HG02678 (cell line): ENCODE measurements at regions not wholly inside any gene's neighbourhood (a gene's known extent, or its start where the extent isn't known, plus 50 kb on each side); places are given as distances from the start of the nearest gene placed in this dataset.
A peak's percentile ranks its signal among the peaks of the same experiment; 100 is the strongest.
"Not testable (repeated sequence)": the region's sequence is repeated elsewhere in the genome, so short reads cannot be mapped to it uniquely, and the experiment has no call there.

ENCODE experiments used
- ATAC-seq: cut with Tn5 transposase; IDR thresholded peaks from one replicate; pipeline ENCODE4 v1.9.1; 2021; ENCODE audit warnings: mild to moderate bottlenecking, moderate library complexity; ENCODE audit not compliant: unreplicated experiment

DNA sequence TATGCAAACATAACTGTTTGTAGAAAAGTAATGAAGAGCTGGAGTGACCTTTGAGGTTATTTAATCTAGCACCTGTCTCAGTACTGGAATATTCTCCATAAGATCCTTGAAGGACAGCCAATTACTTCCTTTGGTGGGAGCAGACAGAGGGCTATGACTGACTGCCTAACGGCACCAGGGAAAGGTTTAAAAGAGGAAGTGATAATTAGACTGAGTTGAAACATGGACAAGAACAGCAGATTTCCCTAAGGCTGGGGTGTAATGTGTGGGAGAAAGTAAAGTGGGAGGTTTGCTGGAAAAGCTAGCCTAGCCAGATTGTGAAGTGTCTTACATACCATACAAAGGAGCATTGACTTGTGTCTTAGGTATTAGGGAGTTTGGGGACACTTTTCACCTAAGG, 191.3 kb upstream of the PCDH9 start:
- no peak for ATAC-seq

DNA sequence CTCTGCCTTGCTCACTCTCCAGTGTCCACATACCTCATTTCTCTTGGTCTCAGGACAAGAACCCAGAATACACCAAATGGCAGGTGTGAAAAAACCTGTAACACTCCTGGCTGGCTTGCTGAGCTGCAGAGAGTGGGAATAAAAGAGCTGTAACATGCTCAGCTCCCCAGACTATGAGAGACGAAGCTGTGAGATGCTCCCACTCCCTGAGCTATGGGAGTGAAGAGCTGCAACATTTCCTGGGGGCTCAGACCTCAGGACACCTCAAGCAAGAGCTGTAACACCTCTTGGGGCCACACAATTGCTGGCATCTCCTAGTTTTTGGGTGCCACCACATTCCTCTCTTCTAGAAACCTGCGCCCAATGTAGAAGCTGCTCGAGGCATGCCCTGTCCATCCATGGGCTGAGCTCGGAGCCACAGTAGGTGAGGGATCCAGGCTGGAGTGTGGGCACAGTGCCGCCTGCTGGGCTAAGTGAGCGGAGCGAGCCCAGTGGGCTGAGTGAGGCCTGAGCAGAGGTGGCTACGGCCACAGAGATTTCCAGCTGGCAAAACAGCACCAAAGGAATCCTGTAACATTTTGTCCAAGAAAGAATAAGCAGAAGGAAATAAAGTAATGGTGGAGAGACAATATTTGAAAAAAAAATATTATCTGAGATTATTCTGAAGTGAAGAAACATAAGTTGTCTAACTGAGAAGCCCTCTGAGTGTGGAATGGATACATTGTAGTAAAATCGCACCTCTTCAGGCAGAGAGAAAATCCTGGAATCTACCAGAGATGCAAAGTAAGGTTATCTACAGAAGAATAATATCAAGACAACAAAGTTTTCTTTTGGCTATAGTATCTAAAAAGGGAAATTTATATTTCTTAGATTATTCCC, 186.2 kb upstream of the PCDH9 start:
- ATAC-seq, result peak; percentile 83

DNA sequence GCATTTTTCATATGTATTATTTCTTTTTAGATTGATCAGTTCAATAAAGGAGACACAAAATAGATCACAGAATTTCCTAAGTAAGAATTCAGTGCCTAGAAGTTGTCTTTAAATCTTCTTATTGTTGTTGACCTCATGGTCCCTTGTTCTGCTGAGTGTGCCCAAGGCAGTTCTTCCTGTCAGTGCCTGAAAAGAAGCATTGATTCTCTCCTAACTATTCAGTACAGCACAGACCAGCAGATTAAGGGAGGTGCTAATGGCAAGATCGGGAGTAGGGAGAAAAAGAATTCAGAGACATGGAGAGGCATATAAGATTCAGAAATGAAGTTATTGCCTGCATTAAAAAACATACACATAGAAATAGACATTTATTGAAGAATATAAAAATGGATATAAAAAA, 180.5 kb upstream of the PCDH9 start:
- ATAC-seq, result no peak

DNA sequence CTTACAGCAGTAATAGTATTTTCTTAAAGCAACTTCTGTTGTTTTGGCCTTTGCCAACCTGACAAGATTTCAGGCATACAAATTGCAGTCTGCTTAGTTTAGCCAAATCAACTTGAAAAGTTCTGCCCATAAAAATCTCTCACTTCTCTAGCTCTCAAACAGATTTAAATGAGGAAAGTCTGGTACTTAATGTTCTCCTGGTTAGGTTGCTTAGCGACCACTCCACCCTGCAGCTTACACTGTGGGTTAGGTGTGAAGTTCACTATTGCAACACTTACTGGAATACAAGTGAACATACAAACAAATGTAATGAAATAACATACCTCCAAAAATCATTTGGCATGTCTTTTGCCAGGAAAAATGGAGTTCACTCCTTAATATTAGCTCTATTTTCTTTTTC, 178.7 kb upstream of the PCDH9 start:
- ATAC-seq, result no peak

DNA sequence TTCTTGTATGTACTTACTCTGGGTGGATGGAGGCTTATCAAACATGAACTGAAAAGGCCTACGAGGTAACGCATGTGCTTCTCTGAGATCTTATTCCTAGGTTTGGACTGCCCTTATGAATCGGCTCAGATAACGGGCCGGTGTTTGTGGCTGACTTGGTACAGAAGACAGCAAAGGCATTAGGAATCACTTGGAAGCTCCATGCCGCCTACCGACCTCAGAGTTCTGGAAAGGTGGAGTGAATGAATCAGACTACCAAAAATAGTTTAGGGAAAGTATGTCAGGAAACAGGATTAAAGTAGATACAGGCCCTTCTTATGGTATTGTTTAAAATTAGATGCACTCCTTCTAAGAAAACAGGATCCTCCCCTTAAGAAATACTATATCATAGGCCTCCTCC, 172.4 kb upstream of the PCDH9 start:
- no peak for ATAC-seq

DNA sequence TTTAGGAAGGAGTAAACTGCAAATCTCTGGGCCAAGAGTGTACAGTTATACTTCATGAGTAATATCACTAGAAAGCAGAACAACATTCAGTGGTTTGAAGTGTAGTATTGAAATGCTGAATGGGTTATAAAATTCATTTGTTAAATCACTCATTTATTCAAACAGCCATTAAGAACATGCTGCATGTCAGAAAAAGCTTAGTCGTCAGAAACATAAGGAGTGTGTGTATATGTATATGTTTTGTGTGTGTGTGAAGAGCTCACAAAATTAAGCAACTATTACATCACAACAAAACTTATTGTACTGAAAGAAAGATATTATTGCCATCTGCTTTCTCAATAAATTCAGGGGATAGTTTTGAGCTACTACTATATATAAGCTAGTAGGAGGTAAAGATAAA, 165.4 kb upstream of the PCDH9 start:
- ATAC-seq, result no peak

DNA sequence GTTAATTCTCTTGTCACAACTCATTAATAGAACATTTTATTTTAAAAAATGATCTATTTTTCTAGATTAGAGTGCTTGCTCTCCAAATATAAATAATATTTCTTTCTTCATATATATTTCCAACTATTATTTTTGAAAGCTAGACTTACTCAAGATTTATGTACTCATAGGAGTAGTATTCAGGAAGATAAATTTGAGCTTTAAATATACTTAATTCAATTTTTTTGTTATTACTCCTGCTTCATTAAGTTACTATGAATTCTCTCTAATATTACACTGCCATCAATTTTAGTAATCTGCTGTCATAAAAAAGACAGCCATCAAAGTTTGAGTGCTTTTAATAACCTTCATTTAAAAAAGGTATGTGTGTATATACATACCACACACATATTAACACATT, 161.9 kb upstream of the PCDH9 start:
- no peak for ATAC-seq

DNA sequence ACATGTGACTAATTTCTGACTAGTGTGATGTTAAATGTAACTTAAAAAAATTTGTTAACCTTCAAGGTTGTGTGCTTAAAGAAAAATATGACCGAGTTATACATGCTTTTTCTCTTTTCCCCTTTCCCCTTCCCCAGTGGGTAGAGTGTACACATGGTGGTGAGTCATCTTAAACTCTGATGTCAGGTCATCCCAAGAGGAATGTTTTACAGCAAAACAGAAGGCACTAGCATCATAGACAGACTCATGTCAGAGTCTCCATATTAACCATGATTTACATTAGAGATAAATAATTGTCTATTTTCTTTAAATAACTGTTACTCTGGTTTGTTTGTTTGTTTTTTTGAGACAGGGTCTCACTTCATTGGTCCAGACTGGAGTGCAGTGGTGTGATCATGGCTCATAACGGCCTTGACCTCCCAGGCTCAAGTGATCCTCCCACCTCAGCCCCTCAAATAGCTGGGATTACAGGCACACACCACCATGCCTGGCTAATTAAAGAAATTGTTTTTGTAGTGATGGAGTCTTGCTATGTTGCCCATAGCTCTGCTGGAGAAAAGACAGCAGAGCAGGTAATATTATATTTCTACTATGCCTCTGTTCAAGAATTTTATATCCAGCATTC, 160.4 kb upstream of the PCDH9 start:
- no peak for ATAC-seq

DNA sequence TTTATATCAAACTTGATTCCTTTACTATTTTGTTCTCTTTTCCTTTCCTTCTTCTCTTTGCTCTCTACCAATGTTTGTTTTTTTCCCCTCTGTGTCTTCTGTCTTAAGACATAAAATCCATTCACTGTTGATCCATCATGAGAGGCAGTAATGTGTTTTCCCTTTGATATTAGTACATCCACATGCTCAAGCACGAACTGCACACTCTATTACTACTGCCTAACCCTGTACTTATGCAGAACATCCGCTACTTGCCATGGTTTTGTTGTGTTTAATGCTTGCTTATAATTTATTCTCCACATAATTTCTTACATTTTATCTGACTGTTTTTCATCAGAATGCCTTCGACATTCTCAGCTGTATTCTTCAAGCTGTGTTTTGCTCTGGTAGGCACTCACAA, 159.0 kb upstream of the PCDH9 start:
- no peak for ATAC-seq

DNA sequence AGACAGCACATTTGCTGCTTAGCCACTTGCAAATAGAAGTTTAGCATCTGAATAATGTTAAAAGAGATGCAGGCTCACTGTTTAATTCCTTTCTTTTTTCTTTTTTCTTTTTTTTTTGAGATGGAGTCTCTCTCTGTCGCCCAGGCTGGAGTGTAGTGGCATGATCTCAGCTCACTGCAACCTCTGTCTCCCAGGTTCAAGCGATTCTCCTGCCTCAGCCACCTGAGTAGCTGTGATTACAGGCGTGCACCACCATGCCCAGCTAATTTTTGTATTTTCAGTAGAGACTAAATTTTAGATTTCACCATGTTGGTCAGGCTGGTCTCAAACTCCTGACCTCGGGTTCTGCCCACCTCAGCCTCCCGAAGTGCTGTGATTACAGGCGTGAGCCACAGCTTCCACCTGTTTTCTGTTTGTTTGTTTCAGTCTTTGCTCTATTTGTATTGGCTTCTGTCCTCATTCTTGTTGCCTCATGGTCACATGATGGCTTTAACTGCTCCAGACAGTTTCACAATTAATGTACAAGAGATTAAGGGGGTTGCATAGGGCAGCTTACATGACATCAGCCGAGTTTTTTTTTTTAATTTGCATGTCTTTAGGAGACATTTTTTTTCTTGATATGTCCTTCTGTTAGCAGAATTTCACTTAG, 153.1 kb upstream of the PCDH9 start:
- ATAC-seq, result not testable (repeated sequence)

DNA sequence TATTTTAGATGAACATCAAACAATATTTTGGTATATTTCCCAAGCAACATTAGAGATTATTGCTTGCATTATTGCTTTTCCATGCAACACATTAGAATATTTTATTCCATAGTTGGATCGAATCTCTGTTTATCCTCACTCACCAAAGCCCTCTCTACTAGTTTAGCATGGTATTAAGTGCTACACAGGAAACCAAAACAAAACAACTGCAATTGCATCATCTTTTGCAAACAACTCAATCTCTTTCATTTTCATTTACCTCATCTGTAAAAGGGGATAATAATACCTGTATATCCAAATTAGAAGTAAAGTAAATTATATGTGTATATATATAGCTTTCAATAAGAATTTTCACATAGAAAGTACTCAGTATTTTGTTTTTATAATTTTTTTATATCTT, 147.8 kb upstream of the PCDH9 start:
- no peak for ATAC-seq

DNA sequence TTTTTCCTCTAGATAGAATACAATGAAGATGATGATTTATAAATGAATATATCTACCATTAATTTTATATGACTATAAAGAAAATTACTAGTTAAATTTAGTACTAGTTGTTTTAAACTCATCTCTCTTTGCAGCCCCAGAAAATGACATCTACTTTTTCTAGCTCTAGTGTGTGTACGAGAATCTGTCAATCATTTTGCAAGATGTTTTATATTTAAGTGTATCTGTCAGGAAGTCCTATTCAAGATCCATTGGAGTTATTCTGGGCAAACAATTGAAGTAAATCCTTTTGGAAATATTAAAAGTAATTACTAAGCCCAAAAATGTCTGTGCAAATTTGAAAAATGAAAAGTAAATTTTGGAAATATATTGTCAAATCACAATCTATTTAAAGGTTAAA, 144.3 kb upstream of the PCDH9 start:
- ATAC-seq, result no peak

DNA sequence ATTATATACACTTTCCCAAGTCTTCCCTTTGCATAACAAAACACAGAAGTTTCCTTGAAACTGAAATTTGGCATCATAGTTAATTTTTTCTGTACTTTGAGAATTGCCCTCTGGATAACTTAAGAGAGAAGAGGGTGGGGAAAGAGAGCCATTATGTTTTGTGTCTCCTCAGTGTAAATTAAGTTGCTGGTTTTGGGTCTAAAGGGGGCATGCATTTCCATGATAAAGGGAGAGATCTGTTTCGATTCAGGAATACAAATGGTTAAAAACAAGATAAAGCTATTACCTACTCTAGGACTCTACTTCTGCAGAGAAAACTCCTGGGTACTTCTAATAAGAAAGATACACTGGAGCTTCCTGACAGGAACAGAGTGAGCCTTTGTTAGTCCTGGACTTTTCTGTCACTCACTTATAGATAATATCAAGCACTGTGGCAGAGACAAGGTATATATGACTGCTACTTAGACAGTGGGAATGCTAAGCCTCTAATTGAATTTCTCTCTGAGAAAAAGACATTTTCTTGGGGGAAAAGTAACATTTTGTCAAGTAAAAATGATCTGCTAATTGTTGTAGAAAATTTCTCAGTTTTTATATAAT, 142.8 kb upstream of the PCDH9 start:
- no peak for ATAC-seq

DNA sequence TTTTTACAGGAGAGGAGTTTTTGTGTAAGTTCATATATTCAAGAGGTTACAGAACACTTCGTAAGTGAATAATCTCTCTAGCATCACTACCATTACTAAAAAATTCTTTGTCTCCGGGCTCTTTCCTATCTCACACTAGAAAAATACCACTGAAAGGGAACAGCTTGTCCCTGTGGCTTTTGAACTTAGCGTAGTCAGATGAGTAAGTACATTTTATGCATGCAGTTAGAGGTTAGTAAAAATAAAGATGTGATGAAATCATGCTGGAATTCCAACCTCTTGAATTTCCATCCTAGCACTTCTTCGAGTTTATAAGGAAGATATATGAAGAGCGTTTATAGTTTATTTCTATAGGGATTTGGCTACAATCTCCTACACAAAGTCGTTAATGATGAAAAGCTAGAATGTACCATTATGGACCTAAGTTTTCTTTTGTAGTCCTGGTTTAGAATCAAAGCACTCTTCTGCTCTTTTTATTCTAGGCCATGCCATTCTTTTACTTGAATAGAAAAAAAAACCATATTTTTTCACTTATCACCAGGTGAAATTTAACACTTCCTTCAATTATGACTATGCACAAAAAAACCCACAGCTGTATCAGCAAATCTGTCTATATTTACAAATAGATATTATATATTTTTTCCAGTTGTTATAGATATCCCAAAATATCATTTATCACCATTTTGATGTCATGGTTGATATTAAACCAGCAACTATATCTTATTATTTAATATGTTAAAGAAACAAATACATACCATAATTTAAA, 139.9 kb upstream of the PCDH9 start:
- ATAC-seq, result no peak

DNA sequence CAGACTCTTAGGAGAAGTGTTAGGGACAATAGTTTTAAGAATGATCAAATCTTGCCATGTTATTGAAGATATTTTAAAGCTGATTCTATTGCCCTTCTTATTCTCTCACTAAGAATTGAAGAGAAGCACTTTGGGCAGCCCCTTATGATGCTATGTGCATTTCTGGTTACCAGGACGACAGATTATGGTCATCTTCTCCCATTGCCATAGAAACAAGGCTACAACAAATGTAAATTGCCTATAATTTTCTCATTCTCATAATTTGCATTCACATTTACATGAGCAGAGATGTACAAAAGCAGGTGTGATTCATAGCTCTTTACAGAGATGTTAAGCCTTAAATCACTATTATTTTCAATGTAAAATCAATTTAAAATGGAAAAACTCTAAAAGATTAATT, 137.3 kb upstream of the PCDH9 start:
- no peak for ATAC-seq

DNA sequence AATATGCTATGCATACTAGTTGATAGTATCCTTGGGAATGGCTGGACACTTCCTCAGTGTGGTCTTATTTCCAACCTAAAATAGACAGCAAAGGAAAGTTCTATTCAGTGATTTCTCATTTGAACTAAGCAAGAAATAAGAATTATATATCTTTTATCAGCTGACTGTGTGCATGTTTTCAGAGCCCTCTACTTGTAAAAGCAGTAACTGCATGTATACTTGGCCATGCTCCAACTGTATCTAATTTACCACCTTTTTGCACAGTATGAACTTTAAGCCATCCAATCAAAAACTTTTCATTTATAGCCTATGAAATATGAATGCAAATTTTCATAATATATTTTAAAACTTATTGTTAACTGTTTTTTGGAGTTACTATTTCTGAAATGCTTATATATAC, 136.4 kb upstream of the PCDH9 start:
- no peak for ATAC-seq

DNA sequence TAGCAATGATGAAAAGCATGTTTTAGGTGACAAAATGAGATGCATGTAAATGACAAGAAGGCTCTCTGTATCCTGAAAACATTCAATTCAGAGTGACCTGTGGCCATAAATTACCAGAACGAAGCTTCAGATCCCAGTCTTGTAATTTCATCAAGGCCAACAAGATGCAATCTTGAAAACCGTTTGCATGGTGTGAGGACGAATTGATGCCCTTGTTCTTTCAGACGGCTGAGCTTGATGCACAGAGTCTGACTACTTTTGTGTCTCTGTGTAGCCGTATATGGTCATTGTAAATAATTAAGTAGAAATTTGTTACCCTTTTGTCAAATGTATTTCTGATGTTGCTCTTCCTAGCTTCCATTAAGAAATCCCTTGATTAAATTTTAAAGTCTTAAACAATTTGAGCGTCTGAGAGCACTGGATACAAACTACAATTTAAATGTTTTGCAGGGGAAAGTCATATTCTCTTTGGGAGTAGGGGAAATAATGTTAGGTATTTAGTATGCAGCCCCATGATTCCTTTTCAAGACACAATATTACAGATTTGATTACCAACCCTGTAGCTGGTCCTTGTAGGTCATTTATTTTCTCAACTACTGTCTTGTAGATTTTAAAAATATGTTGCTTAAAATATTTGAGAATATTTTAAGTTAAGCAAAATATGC, 125.8 kb upstream of the PCDH9 start:
- ATAC-seq, result no peak

DNA sequence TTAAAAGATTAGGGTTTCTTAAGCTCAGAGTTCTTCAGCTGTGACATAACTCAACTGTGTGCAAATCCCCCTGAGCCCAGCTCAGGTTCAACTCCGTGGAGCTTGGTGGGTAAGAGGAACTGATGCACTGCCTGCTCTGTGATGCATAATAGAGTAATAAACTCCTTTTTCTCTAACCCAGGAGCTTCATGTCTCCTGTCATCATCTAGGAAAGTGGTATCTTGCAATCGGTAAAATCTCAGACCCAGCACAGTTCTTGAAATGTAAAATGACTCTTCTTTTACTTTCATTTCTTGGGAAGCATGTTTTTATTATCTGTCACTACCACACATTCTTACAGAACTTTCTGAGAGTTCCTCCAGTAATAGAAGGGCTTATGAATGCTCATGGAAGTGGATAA, 123.8 kb upstream of the PCDH9 start:
- ATAC-seq, result no peak

DNA sequence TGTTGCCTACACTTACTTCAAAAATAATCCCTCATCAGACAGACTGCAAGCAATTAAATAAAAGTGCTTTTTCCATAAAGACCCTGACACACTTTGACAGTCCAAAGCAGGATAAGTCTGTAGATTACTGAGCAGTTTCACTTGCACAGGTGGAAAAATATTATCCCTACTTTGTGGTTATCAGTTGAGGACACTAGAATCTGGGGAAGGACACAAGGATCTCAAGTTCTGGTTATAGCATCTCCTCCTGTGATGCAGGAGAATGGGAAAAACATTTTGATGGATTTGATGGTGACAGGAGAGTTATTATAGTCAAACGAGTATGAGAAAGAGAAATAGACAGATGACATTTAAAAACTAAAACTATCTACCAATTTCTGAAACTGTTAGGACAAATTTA, 122.9 kb upstream of the PCDH9 start:
- ATAC-seq, result no peak

DNA sequence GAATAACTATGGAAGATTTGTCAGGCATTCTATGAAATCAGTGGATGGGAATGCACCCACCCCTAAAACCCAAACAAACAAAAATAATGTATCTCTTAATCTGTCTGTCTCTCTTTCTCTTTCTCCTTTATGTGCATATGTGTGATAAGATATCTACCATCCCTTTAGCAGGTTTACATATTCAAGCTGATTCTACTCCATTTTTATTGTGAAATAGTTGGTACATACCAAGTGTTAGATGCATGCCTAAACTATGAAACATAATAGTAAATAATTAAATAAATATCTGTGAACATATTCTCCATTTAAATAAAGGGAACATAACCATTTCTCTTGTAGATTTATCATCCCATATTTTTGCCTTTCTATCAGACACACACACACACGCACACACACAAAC, 121.8 kb upstream of the PCDH9 start:
- ATAC-seq, result no peak

DNA sequence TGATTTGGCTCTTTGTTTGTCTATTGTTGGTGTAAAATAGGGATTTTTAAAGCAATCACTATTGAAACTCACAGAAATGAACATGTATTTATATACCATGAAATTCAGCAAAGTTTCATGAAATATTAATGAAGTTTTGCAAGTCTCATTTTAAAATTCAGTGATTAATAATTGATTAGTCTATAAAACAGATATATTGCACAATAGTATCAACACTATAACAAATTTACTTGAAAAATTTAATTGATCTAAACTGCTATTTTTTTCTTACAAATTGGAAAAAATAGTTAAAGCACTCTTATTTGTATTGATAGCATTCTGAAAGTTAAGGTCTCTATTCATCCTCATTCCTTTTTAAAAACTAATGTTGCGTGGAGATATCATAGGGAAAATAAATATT, 121.0 kb upstream of the PCDH9 start:
- ATAC-seq, result no peak
